Tibial nerve (tissue), 4 donors: ENCODE measurements at regions not wholly inside any gene's neighbourhood (a gene's known extent, or its start where the extent isn't known, plus 50 kb on each side); places are given as distances from the start of the nearest gene placed in this dataset.

Experiments used
- EP300 ChIP-seq, 2 donors: sonication (generic); formaldehyde crosslinking; IDR thresholded peaks; one replicate each; pipeline ENCODE4 v1.6.1; 2017; ENCODE audit warnings: antibody characterized with exemption in 2 of 2, mild to moderate bottlenecking in 1 of 2
- POLR2A ChIP-seq, 2 donors: fragments of 450-650 bp; IDR thresholded peaks; one replicate each; pipeline ENCODE4 v1.6.1; 2017; ENCODE audit warnings: antibody characterized with exemption in 2 of 2, mild to moderate bottlenecking in 2 of 2, moderate library complexity in 2 of 2
- TF ChIP-seq, protein P1 (sequence below), 5 experiments: fragments of 200-600 bp in 3 of 5; fragments of 450-650 bp in 2 of 5; sonication (generic) in 3 of 5; IDR thresholded peaks; one replicate each; pipeline ENCODE4 v1.5.1; 2016 to 2019; ENCODE audit warnings: antibody characterized with exemption in 5 of 5, mild to moderate bottlenecking in 3 of 5, moderate library complexity in 2 of 5

DNA sequence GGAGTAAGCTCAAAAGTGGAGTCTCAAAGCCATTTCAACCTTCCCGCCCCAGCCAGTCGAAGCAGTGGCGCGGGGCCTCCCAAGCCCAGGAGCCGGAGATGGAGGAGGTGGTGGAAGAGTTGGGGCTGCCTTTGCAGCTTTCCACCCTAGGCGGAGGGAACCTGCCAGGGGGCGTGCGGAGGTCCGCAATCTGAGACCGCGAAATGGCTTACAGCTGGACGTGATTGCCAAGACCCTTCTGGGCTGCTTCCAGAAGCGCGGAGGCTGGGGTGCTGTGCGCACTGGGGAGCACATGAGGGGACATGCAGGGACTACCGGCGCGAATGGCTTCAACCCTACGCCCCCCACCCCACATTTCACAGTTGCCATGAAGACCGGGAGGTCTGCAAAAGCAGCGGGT is 86.2 kb downstream of the PRR15 start:
- TF ChIP-seq POLR2A (IDR thresholded peaks at IDR 0.05) (no peak), EP300 (IDR thresholded peaks at IDR 0.05) (no peak)
- TF ChIP-seq, protein P1, sequence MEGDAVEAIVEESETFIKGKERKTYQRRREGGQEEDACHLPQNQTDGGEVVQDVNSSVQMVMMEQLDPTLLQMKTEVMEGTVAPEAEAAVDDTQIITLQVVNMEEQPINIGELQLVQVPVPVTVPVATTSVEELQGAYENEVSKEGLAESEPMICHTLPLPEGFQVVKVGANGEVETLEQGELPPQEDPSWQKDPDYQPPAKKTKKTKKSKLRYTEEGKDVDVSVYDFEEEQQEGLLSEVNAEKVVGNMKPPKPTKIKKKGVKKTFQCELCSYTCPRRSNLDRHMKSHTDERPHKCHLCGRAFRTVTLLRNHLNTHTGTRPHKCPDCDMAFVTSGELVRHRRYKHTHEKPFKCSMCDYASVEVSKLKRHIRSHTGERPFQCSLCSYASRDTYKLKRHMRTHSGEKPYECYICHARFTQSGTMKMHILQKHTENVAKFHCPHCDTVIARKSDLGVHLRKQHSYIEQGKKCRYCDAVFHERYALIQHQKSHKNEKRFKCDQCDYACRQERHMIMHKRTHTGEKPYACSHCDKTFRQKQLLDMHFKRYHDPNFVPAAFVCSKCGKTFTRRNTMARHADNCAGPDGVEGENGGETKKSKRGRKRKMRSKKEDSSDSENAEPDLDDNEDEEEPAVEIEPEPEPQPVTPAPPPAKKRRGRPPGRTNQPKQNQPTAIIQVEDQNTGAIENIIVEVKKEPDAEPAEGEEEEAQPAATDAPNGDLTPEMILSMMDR (IDR thresholded peaks at IDR 0.05) = no peak
